Transverse colon (tissue), 3 donors: ENCODE measurements at regions not wholly inside any gene's neighbourhood (a gene's known extent, or its start where the extent isn't known, plus 50 kb on each side); places are given as distances from the start of the nearest gene placed in this dataset.

Experiments used
- CTCF ChIP-seq, 5 experiments: fragments of 200-600 bp in 3 of 5; fragments of 450-650 bp in 2 of 5; sonication (generic) in 3 of 5; IDR thresholded peaks; 1 replicate in 2 of 5; 2 replicates in 3 of 5; pipeline ENCODE4 v1.5.1; 2016 to 2017; ENCODE audit warnings: antibody characterized with exemption in 5 of 5, inconsistent platforms in 3 of 5, mild to moderate bottlenecking in 2 of 5, moderate library complexity in 1 of 5
- POLR2A ChIP-seq: fragments of 450-650 bp; IDR thresholded peaks from one replicate; pipeline ENCODE4 v1.6.1; 2016; ENCODE audit warnings: antibody characterized with exemption, mild to moderate bottlenecking, moderate library complexity

DNA sequence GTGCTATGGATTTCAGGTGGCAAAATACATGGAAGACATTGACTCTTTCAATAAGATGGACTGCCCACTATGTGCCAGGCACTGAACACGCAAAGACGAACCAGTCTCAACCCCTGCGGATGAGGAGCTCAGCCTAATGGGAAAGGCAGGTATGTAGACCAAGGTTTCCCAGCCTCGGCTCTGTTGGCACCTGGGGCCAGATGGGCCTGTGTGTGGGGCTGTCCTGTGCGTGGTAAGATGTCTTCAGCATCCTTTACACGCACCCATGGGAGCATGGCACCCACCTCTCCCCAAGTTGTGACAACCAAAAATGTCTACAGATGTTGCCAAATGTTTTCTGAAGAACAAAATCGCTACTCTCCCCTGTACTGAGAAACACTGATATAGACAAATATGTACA, 82.6 kb upstream of the FOXQ1 start:
- TF ChIP-seq CTCF (IDR thresholded peaks at IDR 0.05) (no peak), POLR2A (no peak)
